ENCODE measurements at regions not wholly inside any gene's neighbourhood (a gene's known extent, or its start where the extent isn't known, plus 50 kb on each side); places are given as distances from the start of the nearest gene placed in this dataset.

- Histone ChIP-seq H2AFZ (ENCODE audit: control insufficient read depth, low read depth, low read length) (no peak overlapping the region), H3K4me2 (ENCODE audit: control insufficient read depth, insufficient read depth) (no peak overlapping the region), H4K20me1 (ENCODE audit: control insufficient read depth, insufficient read depth) (no peaks in the 10 kb centered on the region), H3K79me2 (ENCODE audit: control insufficient read depth, insufficient read depth, low read length) (no peaks in the 10 kb centered on the region), H3K9ac (ENCODE audit: control insufficient read depth, insufficient read depth, low read length) (no peak overlapping the region), H3K36me3 (ENCODE audit: control insufficient read depth in 2 of 2, insufficient read depth in 2 of 2, low read length in 1 of 2) (no peaks in the 10 kb centered on the region), H3K4me1 (ENCODE audit: control insufficient read depth, insufficient read depth, low read length) (no peaks in the 10 kb centered on the region), H3K9me3 (replicated peaks; ENCODE audit: control insufficient read depth, insufficient read depth, low read length) (no peaks in the 10 kb centered on the region), H3K4me3 (no peak overlapping the region), H3K27me3 (replicated peaks in 1 of 2; ENCODE audit: control insufficient read depth in 2 of 2, insufficient read depth in 2 of 2, low read length in 1 of 2) (no peaks in the 10 kb centered on the region), H3K27ac (ENCODE audit: control insufficient read depth, insufficient read depth) (no peak overlapping the region)
- CTCF ChIA-PET, result no interaction called here
- 50% methylated on average over 3 of the region's 3 CpGs for WGBS (ENCODE audit: insufficient coverage, insufficient replicate concordance, low lambda C conversion rate, missing lambda C conversion rate)
- no peak for TF ChIP-seq TCF12 (IDR thresholded peaks at IDR 0.05; ENCODE audit: low read depth, low read length)
- no peak for TF ChIP-seq DPF2 (IDR thresholded peaks at IDR 0.05)
- no peak for TF ChIP-seq POLR2AphosphoS5 (IDR thresholded peaks at IDR 0.05; ENCODE audit: low read length)
- no peak for TF ChIP-seq MYC (IDR thresholded peaks at IDR 0.05; ENCODE audit: insufficient read depth, insufficient read length, insufficient replicate concordance, low read length, severe bottlenecking)
- TF ChIP-seq TAF1 (IDR thresholded peaks at IDR 0.05; ENCODE audit: borderline replicate concordance, low read depth, low read length), result no peak
- no peak for TF ChIP-seq ATF3 (IDR thresholded peaks at IDR 0.05; ENCODE audit: borderline replicate concordance, extremely low read depth, low read depth, low read length)
- no peak for TF ChIP-seq POU2F2 (IDR thresholded peaks at IDR 0.05; ENCODE audit: borderline replicate concordance, low read depth, low read length)
- no peak for TF ChIP-seq SPI1 (IDR thresholded peaks at IDR 0.05; ENCODE audit: borderline replicate concordance, insufficient read depth, low read depth, low read length)
- TF ChIP-seq USF2 (IDR thresholded peaks at IDR 0.05; ENCODE audit: borderline replicate concordance, low read depth, low read length), result no peak
- no peak for TF ChIP-seq ZNF622 (IDR thresholded peaks at IDR 0.05)
- TF ChIP-seq ZBTB40 (IDR thresholded peaks at IDR 0.05; ENCODE audit: borderline replicate concordance), result no peak
- TF ChIP-seq TARDBP (IDR thresholded peaks at IDR 0.05; ENCODE audit: borderline replicate concordance), result no peak
- no peak for TF ChIP-seq SMARCA5 (IDR thresholded peaks at IDR 0.05)
- no peak for TF ChIP-seq CREB1 (IDR thresholded peaks at IDR 0.05; ENCODE audit: low read depth)
- no peak for TF ChIP-seq POLR2AphosphoS2 (IDR thresholded peaks at IDR 0.05; ENCODE audit: low read depth, low read length)
- TF ChIP-seq KLF5 (IDR thresholded peaks at IDR 0.05; ENCODE audit: partially characterized antibody), result no peak
- POLR2A ChIA-PET, result no interaction called here
- BruUV-seq (replicated peaks), result no TSS peak
- DNase-seq (ENCODE audit: low read depth, low spot score) (no peak), ATAC-seq (no peak), FAIRE-seq (no peak)
- SMC1A ChIA-PET (ENCODE audit: uncharacterized antibody, unreplicated experiment), result no interaction called here
- RAD21 ChIA-PET (ENCODE audit: unreplicated experiment), result no interaction called here
- in situ Hi-C loops (cut with MboI), result no loop called here
- intact Hi-C loops (cut with micrococcal nuclease; ENCODE audit: unreplicated experiment), result no loop called here
These were observed 1151.3 kb upstream of the CADM2 start for GRCh38 chr3:83807511-83807910.

All from GM12878 (cell line).